ENCODE measurements at regions not wholly inside any gene's neighbourhood (a gene's known extent, or its start where the extent isn't known, plus 50 kb on each side); places are given as distances from the start of the nearest gene placed in this dataset.

DNA sequence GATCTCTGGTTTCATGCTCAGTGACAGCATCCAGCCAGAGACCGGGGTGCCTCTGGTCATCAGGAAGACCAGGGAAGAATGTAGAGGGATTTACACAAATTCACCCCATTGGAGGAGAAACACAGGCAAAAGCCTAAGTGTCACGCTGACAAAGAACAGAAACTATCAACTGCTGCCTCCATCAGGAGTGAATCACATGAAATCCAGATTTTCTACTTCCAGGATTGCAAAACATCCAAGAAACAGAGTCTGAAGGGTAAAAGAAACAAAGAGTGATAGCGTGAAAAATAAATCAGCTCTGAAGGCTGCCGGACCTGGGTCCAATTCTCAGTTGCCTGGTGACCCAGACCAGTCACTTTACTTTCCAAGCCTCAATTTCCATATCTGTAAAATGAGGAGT lies 136.1 kb upstream of the MAP1LC3B2 start:
- Histone ChIP-seq H3K27ac (no peak overlapping the region), H3K4me3 (no peak overlapping the region)

DNA sequence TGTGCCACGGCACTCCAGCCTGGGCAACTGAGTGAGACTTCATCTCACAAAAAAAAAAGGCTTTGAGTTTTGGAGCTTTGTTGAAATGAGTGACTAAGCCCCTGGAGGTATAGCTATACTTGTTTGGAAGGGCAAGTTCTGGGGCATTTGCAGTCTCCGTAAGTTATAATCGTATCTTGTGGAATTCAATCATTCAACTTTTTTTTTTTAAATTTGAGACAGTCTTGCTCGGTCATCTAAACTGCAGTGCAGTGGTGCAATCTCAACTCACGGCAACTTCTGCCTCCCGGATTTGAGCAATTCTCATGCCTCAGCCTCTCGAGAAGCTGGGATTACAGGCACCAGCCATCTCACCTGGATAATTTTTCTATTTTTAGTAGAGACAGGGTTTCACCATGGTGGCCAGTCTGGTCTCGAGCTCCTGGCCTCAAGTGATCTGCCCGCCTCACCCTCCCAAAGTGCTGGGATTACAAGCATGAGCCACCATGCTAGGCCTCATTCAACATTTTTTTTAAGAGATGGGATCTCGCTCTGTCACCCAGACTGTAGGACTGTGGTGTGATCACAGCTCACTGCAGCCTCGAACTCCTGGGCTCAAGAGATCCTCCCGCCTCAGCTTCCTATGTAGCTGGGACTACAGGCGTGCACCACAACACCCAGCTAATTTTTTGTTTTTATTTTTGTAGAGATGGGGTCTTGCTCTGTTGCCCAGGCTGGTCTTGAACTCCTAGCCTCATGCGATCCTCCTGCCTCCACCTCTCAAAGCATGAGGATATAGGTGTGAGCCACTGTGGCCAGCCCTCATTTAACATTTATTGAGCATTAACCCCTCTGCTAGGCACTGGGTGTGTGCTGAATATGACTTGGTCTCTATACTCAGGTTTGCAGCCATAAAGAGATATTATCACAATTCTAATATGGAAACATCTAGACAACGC lies 133.7 kb upstream of the MAP1LC3B2 start:
- H3K4me3 ChIP-seq: no peak overlapping the region
- peak overlapping the region in 9 of 21 experiments; percentile 2 to 53 (median 26) for H3K27ac ChIP-seq

DNA sequence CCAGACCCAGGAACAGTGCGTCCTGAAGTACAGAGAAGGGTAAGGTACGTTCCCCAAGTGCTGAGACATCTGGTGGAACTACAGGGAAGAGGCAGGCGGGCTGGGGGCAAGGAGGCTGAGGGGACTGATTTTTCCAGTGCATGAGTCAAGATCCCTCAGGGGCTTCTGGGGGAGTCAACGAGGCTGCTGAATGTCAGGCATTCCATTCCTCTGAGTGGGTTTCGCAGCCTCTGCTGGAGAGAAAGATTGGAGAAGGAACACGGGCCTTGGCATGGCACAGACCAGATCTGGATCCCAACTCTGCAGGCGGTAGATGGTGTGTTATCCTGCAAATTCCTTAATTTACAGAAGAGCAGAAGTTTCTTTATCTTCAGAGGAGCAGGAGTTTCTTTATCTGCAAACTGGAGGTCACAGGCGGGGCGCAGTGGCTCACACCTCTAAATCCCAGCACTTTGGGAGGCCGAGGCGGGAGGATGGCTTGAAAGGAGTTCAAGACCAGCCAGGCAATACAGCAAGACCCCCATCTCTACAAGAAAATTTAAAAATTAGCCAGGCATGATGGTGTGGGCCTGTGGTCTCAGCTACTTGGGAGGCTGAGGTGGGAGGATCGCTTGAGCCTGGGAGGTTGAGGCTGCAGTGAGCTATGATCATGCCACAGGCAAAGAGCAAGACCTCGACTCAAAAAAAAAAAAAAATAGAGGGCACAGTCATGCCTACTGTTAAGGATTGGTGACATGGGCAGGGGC lies 132.6 kb upstream of the MAP1LC3B2 start:
- H3K27ac ChIP-seq: peak overlapping the region in 11 of 21 experiments; percentile 2 to 56 (median 40)

DNA sequence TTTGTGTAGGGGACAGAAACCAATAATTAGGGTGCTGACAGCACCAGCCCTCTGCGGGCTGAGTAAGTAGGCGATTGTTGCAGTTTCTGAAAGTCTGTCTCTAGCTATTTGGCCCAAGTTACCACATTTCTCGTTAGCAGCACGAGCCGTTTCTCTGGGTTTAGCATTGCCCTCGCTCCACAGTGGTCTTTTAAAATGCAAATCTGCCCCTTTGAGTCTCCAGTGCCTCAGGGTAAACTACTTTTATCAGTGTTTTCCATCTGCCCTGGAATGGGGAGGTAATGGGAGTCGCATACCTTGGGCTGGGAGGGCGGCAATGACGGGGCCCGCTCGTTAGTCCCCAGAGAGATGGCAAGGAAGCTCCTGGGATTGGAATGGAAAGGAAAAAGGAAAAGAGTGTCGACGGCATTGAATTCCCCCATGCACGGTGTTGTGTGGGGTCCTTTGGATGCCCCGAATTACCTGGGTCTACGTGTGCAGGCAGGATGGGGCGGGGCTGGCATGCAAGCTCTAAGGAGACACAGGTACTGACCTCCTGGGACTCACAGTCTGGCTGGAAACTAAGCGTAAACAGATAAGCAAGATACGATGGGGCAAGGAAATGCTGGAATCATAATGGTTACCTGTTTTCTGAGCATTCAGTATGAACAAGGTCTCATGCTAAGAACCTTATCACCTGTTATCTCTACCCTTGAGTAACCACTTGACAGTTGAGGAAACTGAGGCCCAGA lies 131.8 kb upstream of the MAP1LC3B2 start:
- peak overlapping the region in 7 of 21 experiments; percentile 29 to 56 (median 45) for H3K27ac ChIP-seq
- no peak overlapping the region for H3K4me3 ChIP-seq

More for the DNA sequence above, 132.6 kb upstream of the MAP1LC3B2 start:
- no peak overlapping the region for H3K4me3 ChIP-seq

DNA sequence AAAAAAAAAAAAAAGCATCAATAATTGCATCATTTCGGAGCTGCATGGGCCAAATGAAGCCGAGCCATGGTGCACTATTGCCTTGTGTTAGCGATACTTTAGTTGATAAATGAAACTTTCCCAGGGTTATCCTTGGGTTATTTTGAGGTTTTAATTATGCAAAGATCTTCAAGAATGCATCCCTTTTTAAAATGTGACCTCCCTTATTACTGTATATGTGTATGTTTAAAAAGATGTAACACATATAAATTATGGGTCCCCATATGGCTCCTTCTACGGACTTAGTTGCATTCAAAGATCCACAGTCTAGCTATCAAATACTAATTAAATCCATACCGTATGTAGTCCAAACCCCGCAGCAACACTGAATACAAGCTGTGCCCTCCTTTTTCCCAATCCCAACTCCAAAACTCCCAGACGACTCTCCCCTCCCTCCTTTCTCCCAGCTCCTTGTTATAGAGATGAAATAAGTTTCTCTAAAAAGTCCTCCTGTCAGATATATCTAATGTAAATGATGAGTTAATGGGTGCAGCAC lies 129.3 kb upstream of the MAP1LC3B2 start:
- no peak overlapping the region for H3K27ac ChIP-seq
- no peak overlapping the region for H3K4me3 ChIP-seq

DNA sequence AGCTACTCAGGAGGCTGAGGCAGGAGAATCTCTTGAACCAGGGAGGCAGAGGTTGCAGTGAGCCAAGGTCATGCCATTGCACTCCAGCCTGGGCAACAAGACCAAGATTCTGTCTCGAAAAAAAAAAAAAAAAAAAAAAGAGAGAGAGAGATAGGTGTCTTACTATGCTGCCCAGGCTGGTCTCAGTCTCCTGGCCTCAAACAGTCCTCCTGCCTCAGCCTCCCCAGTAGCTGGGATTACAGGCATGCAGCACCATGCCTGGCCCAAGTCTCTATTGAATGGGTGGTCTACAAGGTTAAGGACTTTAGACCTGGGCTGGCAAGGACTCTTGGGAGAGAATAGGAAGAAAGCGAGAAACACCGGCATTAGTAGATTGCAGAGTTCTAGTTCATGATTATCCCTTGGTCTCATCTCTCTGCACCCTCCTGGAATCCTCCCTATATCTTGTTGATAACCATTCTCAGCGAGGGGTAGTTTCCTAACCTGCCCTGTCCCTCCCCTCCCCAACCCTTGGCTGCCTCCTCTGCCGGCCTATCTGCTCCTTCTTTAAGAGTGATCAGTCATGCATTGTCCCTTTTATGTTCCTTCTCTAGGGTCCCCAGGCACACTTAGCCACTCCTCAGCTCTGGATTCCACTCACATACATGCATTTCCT lies 128.1 kb upstream of the MAP1LC3B2 start:
- H3K27ac ChIP-seq: no peak overlapping the region

DNA sequence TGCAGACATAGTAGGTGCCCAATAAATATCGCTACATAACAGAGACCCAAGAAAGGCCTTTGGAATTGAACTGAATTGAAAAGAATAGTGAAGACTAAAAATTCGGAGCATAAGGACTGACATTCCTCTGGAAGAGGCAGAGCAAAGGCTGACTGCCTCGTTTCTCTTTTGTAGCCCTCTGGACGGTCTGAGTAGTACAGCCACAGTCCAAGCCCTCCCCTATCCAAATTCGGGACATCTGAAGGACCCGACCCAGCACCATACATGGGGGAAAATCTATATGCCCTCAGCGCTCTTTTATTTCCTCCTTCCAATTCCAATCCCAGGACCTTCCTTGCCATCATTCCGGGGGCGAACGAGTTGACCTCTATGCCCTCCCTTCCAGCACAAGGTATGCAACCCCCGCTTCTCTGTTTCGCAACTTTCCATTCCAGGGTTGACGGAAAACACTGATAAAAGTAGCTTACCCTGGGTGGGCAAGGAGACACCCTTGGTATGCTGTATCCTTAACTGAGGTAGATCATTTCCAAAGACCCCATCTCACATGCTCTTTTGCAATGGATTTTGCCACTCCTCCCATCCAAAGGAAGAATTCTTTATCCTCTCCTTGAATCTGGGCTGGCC lies 127.4 kb upstream of the MAP1LC3B2 start:
- Histone ChIP-seq H3K4me3 (no peak overlapping the region), H3K27ac (peak overlapping the region in 2 of 21 experiments; percentile 36 to 40)

More for the DNA sequence above, 128.1 kb upstream of the MAP1LC3B2 start:
- H3K4me3 ChIP-seq: no peak overlapping the region

DNA sequence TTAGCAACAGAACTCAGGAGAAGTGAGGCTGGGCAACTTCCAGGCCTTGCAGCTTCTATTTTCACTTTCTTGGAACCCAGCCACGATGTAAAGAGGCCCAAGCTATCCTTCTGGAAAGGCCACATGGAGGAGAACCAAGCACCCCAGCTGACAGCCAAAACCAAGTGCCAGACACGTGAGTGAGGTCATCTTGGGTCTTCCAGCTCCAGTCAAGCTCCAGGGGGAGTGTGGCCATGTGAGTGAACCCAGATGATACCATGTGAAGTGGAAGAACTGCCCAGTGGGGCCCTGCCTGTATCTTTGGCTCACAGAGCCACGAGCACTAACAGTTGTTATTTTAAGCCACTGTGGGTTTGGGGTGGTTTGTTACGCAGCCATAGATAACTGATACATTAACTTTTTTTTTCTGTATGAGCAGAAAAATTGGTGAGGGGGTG lies 126.8 kb upstream of the MAP1LC3B2 start:
- peak overlapping the region in 4 of 21 experiments; percentile 12 to 40 (median 30) for H3K27ac ChIP-seq
- no peak overlapping the region for H3K4me3 ChIP-seq

DNA sequence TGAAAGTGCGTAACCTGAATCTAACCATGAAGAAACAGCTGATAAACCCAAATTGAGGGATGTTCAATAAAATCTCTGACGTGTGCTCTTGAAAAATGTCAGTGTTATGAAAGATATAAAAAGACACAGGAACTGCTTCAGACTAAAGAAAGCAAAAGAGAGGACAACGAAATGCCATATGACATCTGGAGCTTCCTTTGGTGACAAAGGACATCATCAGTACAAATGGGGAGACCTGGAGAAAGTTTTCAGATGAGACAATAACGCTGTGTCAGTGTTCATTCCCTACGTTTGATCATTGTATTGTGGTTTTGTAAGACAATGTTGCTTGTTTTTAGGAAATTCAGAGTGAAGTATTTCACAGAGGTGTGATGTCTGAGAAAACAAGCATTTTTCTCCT lies 125.9 kb upstream of the MAP1LC3B2 start:
- no peak overlapping the region for H3K4me3 ChIP-seq
- H3K27ac ChIP-seq: peak overlapping the region in 14 of 21 experiments; percentile 1 to 74 (median 66)

DNA sequence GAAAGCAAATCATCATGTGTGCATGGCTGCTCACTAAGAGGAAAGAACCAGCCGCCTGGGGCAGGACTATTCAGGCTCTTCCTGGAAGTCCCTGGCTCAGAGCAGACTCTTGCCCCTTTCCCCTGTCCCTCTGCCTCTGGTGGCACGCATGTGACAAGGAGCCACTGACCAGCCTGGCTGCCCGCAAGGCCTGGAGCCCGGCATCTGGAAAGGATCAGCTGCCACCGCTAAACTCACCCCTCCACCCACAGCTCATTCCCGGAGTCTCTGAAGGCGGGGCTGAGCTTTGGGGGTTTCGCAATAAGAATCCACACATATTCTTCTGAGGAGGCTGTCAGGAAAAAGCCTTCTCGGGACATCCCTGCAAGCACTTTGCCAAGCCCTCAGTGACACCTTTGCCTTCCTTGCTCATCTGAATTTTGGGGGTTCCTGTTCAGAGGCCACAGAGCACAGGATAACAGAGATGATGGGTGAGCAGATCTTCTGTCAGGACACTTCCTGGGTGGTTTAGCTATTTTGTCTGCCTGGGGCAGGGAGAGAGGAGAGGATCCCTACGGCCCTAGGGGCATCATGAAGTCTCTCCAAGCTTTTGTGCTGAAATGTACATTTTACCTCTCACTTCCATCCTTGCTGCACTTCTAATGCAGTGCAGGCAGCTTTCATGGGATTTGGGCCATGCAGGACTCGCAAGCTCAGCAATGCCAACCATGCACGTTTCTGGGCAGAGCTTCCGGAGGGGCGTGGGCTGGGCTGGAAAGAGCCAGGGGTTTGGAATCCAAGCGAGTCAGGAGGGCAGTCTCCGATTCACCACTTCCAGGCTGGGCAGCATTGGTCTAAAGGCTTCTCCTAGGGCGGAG lies 124.8 kb upstream of the MAP1LC3B2 start:
- Histone ChIP-seq H3K4me3 (peak overlapping the region in 3 of 7 experiments; percentile 1 to 6 (median 2)), H3K27ac (peak overlapping the region in 18 of 21 experiments; percentile 1 to 74 (median 62))

DNA sequence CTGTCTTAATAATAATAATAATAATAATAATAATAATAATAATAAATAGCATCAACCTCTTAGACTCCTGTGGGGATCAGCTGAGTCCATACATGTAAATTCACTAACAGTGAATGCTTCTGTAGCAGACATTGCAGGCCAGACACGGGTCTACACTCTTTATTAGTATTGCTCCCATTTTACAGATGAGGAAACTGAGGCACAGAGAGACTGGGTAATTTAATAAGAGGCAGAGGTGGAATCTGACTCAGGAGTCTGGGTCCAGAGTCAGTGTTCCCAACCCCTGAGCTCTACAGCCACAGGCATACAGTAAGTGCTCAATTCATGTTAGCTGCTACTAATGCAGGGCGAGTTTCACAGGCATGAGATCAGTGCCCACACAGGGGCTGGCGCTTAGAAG lies 123.2 kb upstream of the MAP1LC3B2 start:
- no peak overlapping the region for H3K4me3 ChIP-seq
- H3K27ac ChIP-seq: no peak overlapping the region

DNA sequence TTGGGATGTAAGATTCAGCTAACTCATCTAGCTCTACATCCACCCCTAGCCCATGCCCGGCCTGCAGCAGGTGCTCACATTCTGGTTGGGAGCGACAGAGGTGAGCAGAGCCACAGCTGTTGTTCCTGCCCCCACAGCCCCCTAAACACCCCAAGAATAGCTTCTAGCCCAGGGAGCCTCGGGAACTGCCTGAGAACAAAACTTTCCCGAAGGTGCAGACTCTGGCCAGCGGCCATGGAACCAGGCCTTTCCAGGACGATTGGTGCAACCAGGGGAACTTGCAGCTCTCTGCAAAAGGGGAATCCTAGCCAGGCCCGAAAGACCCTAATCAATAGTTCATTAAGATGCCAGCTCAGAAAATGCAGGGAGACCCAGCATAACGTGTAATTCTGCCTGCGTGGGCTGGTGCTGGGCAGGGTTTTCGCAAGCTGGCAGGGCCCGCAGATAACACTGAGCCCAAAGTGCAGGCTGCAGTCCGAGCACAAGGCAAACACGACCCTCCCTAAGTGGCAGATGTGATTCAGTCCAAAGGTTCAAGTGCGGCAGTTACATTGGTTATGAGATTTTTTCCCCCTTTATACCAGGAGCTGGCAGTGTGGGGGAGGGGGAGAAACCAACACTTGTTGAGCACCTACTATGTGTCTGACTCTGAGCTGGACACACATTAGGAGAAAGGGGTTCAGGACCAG lies 122.5 kb upstream of the MAP1LC3B2 start:
- H3K27ac ChIP-seq: no peak overlapping the region

DNA sequence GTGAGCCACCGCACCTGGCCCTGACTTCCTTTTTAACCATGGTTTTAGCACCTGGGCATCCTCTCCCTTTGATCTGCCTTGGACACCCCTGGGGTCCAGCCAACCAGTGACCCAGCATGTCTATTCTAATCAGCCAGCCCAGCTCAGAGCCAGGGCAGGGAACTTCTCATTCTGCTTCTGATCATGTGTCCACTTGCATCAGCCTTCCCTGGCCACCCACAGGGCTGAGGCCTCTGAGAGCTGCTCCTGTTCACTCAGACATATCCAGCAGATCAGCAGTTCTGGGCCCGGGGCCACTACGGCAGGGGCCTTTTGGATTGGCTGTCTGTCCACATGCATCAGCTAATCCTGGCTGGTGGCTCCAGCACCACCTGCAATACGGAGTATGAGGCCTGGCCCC lies 117.9 kb upstream of the MAP1LC3B2 start:
- Histone ChIP-seq H3K4me3 (no peak overlapping the region), H3K27ac (peak overlapping the region in 1 of 21 experiments; percentile 21)

More for the DNA sequence above, 122.5 kb upstream of the MAP1LC3B2 start:
- no peak overlapping the region for H3K4me3 ChIP-seq

DNA sequence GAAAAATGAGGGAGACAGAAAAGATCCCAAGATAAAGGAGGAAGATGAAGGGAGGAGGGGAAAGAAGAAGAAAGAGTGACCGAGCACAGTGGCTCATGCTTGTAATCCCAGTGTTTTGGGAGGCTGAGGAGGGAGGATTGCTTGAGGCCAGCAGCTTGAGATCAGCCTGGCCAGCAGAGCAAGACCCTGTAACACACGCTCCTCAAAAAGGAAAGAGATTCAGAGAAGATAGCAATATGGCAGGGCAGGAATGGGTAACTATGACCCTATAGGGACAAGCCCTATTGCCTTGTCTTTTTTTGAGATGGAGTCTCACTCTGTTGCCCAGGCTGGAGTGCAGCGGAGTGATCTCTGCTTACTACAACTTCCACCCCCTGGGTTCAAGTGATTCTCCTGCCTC lies 116.9 kb upstream of the MAP1LC3B2 start:
- Histone ChIP-seq H3K27ac (peak overlapping the region in 1 of 21 experiments; percentile 10), H3K4me3 (no peak overlapping the region)

DNA sequence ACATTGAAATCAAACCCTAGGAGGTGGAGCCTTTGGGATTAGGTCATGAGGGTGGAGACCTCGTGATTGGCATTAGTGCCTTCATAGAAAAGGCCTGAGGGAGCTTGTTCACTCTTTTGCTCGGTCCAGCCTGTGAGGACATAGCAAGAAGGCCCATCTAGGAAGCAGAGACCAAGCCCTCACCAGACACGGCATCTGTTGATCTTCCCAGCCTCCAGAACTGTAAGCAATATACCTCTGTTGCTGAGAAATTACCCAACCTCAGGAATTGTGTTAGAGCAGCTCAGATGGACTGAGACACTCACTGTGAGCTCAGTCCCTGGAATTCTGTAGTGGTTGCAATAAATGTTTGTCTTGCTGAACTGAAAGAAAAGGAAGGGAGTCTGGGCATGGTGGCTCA lies 116.2 kb upstream of the MAP1LC3B2 start:
- peak overlapping the region in 11 of 21 experiments; percentile 10 to 73 (median 51) for H3K27ac ChIP-seq

DNA sequence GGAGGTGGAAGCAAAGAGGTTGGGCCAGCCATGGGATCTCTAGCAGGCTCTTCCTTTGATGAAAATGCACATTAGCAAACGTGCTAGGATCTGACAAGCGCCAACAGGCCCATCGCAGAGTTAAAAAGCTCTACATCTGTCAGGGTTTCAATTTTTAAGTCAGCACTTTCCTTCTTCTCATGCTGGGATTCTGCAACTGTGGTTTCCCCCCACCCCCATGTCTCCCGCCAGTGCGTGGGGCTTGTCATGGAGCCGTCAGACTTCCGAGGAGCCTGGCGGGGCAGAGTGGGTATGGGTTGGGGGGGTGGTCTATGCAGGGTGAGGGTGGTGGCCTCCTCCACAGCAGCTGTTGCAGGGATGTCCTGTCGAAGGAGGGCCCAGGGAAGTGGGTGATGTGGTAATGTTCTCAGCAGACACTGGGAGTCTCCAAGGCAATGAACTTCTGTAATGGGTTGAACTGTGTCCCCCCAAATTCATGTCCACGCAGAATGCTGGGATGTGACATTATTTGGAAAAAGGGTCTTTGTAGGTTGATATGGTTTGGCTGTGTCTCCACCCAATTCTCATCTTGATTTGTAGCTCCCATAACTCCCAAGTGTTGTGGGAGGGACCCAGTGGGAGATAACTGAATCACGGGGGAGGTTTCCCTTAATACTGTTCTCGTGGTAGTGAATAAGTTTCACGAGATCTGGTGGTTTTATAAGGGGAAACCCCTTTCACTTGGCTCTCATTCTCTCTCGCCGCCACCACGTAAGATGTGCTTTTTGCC lies 115.2 kb upstream of the MAP1LC3B2 start:
- H3K27ac ChIP-seq: peak overlapping the region in 16 of 21 experiments; percentile 13 to 73 (median 44)
- H3K4me3 ChIP-seq: no peak overlapping the region

More for the DNA sequence above, 116.2 kb upstream of the MAP1LC3B2 start:
- H3K4me3 ChIP-seq: no peak overlapping the region

Measured in skin epidermis (tissue), 12 donors.